NCI-H524 (cell line): ENCODE measurements at regions not wholly inside any gene's neighbourhood (a gene's known extent, or its start where the extent isn't known, plus 50 kb on each side); places are given as distances from the start of the nearest gene placed in this dataset.

Experiments
- DNase-seq, 2 experiments: peaks; one replicate each; lab custom pipeline; 2025; lab: John Stamatoyannopoulos, UW

DNA sequence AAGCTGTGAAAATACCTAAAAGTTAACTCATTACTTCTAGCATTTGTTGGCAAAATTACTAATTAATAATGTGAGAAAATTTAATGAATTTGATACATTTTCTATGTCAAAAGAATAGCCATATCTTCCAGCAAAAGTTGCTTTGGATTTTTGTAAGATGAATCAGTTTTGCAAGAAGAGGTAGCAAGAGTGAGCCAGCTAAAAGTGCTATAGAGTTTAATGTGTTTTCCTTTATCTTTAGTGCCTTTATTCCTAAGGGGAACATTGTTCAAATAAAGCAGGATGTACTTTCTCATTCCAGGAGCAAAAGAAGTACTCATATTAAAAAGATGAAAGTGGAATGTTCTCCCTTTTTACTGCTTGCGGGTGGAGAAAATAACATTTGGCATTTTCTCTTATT, 622.2 kb downstream of the ANXA1 start:
- DNase-seq, result no peak

DNA sequence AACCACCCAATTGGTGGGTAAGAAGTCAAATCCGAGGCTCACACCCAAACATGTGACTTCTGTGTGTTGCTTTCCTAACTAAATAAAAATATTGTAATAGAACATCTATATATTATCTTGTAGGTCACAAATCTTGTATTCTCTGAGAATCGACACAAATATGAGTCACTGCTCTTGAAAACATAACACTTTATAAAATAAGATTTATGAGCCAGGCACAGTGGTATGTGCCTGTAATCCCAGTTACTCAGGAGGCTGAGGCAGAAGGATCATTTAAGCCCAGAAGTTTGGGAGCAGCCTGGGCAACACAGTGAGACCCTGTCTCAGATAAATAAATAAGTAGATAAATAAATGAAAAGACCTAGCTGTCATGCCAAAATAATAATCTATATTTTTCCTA, 624.1 kb downstream of the ANXA1 start:
- DNase-seq, result no peak

- no peak for DNase-seq
These were observed 629.3 kb downstream of the ANXA1 start for GRCh38 chr9:73780916-73781315.

GRCh38 chr9:73782166-73782565, 630.5 kb downstream of the ANXA1 start:
- DNase-seq, result no peak

DNA sequence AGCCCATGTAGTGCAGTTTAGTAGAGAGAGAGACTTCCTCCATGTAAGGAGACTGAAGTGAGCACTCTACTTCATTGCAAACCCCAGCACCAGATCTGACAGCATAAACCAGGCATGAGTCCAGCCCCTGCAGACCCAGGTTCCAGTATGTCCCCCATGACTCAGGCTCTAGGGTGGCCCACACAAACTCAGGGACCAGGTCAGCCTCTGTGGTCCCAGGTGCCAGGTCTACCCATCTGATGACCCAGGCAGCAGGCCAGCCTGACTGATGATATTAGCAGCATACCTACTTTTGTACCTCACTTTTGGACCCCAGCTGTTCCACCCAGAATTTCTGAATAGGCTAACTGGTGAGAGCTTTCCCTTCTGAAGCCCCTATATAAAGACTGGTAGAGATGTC, 647.8 kb downstream of the ANXA1 start:
- no peak for DNase-seq

GRCh38 chr9:73805111-73805510, 653.4 kb downstream of the ANXA1 start:
- DNase-seq, result no peak

DNA sequence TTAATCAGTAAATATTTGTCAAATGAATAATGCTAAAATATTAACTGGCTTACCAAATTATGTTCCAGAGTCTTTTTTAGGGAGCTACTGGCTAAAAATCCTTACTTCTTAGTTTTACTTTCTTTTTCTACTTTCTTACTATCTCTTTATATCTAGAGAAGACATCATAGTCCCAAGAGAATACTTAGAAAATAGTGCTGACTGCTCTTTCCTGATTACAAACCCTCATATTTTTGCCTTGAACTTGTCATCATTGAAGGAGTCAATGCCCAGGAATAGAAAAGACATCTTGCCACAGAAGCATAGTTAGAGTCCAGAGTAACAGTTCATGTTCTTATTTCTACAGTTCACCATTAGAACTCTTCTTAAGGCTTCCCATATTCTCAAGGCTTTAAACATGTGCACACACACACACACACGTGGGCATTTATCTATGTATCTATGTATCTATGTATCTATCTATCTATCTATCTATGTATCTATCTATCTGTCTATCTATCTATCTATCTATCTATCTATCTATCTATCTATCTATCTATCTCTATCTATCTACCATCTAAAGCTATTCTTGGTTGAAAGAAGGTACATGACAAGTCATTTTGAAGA, 654.3 kb downstream of the ANXA1 start:
- no peak for DNase-seq

GRCh38 chr9:73806876-73807275, 655.2 kb downstream of the ANXA1 start:
- DNase-seq, result no peak

GRCh38 chr9:73807952-73808351, 656.3 kb downstream of the ANXA1 start:
- no peak for DNase-seq

DNA sequence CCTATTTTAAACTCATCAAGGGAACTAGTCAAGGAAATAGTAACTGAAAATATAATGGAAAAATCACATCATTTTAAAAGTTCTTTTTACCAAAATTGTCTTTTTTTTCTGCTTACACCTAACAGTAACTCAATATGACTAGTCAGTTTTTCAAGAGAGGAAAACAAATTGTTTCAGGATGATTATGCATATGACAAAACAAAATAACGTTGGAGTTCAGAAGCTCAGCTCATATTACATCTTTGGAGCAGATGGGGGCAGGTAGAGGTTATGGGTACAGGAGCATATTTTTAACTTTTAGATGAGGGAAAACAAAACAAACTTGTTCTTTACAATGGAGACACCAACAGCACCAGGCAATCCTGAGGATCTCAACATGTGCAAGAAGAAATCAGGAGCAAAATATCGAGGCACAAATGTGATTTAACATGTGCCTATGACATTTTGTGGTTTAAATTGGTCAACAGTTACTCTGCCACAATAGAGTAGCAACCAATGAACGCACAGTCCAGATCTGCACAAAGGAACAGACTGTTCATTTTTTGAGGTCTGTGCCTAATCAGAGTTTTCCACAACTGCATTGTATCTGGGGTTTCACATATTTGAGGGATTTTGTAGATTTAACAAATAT, 659.0 kb downstream of the ANXA1 start:
- DNase-seq, result no peak

- DNase-seq, result no peak
These were observed 661.9 kb downstream of the ANXA1 start for GRCh38 chr9:73813546-73813945.

GRCh38 chr9:73816905-73817304, 665.2 kb downstream of the ANXA1 start:
- DNase-seq, result no peak

DNA sequence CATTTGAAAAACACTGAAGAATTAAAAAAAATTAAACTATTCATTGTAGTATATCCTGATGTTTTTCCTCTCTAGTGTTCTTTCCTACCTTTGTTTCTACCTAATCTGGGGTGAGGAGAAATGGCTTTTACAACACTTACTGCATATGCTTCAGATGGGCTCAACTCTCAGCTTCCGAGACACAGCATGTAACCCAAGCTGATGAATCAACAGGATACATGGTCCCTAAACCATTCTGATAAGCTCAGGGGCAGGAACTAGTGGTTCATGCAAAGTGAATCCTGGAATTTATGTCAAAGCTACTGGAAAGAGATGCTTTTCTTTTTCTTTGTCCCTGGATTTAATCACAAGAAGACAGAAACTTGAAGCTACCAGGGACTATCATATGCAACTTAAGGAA, 672.5 kb upstream of the RORB start:
- no peak for DNase-seq

GRCh38 chr9:73838871-73839270, 658.3 kb upstream of the RORB start:
- no peak for DNase-seq

- no peak for DNase-seq
These were observed 657.7 kb upstream of the RORB start for GRCh38 chr9:73839471-73839870.

DNA sequence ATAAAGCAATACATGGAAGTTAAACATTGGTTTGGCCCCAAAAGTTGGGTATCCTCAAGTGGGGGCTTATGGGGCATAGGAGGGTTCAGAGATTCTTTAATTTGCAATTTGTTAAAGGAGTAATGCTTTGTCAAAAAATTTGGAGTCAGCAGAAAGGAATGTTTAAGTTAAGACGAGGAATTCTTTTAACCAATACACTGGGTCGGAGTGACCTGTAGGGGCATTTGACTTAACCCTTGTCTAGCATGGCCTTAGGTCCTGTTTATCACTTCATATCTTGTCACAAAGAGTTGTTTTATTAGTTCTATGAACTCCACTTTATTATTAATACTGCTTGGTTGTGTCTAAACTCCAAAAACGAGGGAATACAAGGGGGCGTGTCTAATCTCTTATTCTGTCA, 656.1 kb upstream of the RORB start:
- no peak for DNase-seq

DNA sequence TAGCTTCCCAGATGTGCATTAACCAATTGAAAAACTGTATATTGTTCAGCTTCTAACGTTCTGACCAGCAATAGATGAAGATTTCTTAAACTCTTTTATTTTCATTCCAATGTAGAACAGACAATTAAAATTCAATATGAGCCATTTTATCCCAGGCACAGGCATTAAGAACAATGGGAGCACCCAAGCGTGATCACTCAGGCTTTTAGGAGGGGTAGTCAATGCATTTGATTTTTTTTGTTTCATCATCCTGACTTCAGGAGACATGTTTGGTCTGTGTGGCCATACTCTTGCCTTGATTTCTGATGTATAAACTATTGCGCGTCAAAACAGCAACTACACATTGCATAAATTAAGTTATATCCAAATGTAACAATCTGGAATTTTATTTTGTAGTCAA, 653.0 kb upstream of the RORB start:
- no peak for DNase-seq

DNA sequence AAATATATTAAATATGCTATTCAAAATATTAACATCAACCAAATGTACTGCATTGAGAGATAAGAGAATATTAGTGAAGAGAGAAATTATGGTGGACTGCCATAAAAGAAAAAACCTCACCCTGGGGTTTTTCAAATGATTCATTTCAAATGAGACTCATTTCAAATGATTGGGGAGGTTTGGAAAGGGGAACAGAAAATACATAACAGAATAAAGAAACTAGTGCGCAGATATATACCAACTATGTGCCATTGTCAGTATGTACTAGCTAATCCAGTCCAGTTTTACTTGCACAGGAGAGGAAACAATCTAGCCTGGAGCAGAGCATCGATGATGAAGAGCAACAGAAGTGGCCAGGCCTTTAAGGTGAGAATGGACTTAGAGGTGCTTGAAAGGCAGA, 651.6 kb upstream of the RORB start:
- DNase-seq, result no peak

DNA sequence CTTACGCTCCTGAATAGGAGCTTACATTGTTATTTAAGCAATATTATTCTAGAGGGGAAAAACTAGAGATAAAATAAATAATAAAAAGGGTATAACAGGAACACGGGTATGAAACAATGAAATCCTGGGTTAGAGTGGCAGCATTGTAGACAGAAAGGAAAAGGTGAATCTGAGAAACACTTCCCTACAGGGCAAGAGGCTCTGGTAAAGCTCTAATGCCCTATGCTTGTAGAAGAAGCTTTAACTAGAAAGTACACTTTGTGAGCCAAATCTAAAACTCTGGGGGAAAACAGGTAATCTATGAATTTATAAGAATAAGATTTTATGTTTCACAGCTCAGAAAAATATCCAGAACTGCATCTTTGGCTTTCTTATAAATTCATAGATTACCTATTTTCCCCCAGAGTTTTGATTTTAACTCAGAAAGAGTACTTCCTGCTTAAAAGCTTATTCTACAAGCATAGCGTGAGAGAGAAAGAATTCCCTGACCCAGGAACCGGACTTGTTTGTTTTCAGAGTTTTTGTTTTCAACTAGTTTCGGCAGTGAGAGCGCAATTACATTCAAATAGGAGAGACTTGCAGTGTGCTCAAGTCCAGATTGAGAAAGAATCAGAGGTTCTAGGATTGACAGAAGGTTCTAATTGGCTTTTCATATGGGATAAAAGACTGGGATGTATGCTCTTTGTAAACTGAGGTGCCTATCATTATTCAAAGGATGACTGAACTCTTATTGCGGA, 651.0 kb upstream of the RORB start:
- DNase-seq, result no peak

- no peak for DNase-seq
These were observed 649.6 kb upstream of the RORB start for GRCh38 chr9:73847536-73847935.

GRCh38 chr9:73853549-73853948, 643.6 kb upstream of the RORB start:
- no peak for DNase-seq

- no peak for DNase-seq
These were observed 641.9 kb upstream of the RORB start for GRCh38 chr9:73855206-73855605.

- no peak for DNase-seq
These were observed 633.2 kb upstream of the RORB start for GRCh38 chr9:73863924-73864323.

- DNase-seq, result no peak
These were observed 630.7 kb upstream of the RORB start for GRCh38 chr9:73866451-73866850.
